Colonic mucosa (tissue), 4 donors: ENCODE measurements at regions not wholly inside any gene's neighbourhood (a gene's known extent, or its start where the extent isn't known, plus 50 kb on each side); places are given as distances from the start of the nearest gene placed in this dataset.
A peak's percentile ranks its signal among the peaks of the same experiment; 100 is the strongest.

ENCODE experiments used
- DNase-seq: peaks from one replicate; pipeline ENCODE4 v3.0.0-alpha.2; 2020
- H3K27ac ChIP-seq: fragments of 200-600 bp; one replicate; pipeline ENCODE4 v1.8.0; 2021
- H3K27me3 ChIP-seq: fragments of 200-600 bp; one replicate; pipeline ENCODE4 v1.8.0; 2021
- H3K36me3 ChIP-seq: fragments of 200-600 bp; one replicate; pipeline ENCODE4 v1.8.0; 2021
- H3K4me1 ChIP-seq: fragments of 200-600 bp; one replicate; pipeline ENCODE4 v1.8.0; 2021; ENCODE audit warnings: mild to moderate bottlenecking
- H3K4me3 ChIP-seq: fragments of 200-600 bp; one replicate; pipeline ENCODE4 v1.8.0; 2021
- H3K9ac ChIP-seq, 2 donors: one replicate each; pipeline ENCODE4 v1.7.0; 2013; ENCODE audit warnings: control low read depth in 2 of 2, low read depth in 2 of 2, low read length in 2 of 2
- H3K9me3 ChIP-seq: fragments of 200-600 bp; one replicate; pipeline ENCODE4 v1.8.0; 2021
- intact Hi-C: fragments of 100-400 bp; cut with DNase I; formaldehyde crosslinking; loops from one replicate; pipeline ENCODE4 v1.14.1; 2022
- TF ChIP-seq, protein P1 (sequence below): fragments of 200-600 bp; IDR thresholded peaks from one replicate; pipeline ENCODE4 v1.8.0; 2022; ENCODE audit warnings: antibody characterized with exemption, mild to moderate bottlenecking
- donor health status: healthy.
- donor health status: DM: no; HTN: no; CAD: no.
- donor health status: DM: no; HTN: no; CAD: no.

- no peak overlapping the region for H3K4me3 ChIP-seq
- H3K27ac ChIP-seq, result no peak overlapping the region
- no peaks in the 10 kb centered on the region for H3K36me3 ChIP-seq
- no peak overlapping the region for H3K9ac ChIP-seq
- no peaks in the 10 kb centered on the region for H3K4me1 ChIP-seq
- no peaks in the 10 kb centered on the region for H3K27me3 ChIP-seq
- TF ChIP-seq, protein P1, sequence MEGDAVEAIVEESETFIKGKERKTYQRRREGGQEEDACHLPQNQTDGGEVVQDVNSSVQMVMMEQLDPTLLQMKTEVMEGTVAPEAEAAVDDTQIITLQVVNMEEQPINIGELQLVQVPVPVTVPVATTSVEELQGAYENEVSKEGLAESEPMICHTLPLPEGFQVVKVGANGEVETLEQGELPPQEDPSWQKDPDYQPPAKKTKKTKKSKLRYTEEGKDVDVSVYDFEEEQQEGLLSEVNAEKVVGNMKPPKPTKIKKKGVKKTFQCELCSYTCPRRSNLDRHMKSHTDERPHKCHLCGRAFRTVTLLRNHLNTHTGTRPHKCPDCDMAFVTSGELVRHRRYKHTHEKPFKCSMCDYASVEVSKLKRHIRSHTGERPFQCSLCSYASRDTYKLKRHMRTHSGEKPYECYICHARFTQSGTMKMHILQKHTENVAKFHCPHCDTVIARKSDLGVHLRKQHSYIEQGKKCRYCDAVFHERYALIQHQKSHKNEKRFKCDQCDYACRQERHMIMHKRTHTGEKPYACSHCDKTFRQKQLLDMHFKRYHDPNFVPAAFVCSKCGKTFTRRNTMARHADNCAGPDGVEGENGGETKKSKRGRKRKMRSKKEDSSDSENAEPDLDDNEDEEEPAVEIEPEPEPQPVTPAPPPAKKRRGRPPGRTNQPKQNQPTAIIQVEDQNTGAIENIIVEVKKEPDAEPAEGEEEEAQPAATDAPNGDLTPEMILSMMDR, result peak; percentile 41
- no peaks in the 10 kb centered on the region for H3K9me3 ChIP-seq
- intact Hi-C loops, result loop anchor here (10.0 kb wide), 1 partner anchor 159 kb away; no protein-coding TSS in a partner anchor
- no peak for DNase-seq
Measured at GRCh38 chr13:99033814-99034213, 56.0 kb upstream of the DOCK9 start.

GRCh38 chr13:99034333-99035085, 56.6 kb upstream of the DOCK9 start:
- intact Hi-C loops, result loop anchor here (10.0 kb wide), 1 partner anchor 160 kb away; no protein-coding TSS in a partner anchor
- DNase-seq, result no peak

GRCh38 chr13:99035715-99036114, 57.9 kb upstream of the DOCK9 start:
- Histone ChIP-seq H3K4me1 (no peaks in the 10 kb centered on the region), H3K36me3 (no peaks in the 10 kb centered on the region), H3K9me3 (no peaks in the 10 kb centered on the region), H3K27ac (no peak overlapping the region), H3K4me3 (no peak overlapping the region), H3K27me3 (no peaks in the 10 kb centered on the region), H3K9ac (no peak overlapping the region)
- intact Hi-C loops, result loop anchor here (10.0 kb wide), 1 partner anchor 161 kb away; no protein-coding TSS in a partner anchor
- no peak for DNase-seq
- TF ChIP-seq, protein P1, result no peak

More at GRCh38 chr13:99034333-99035085, 56.6 kb upstream of the DOCK9 start:
- no peak overlapping the region for H3K4me3 ChIP-seq
- no peak overlapping the region for H3K9ac ChIP-seq
- TF ChIP-seq, protein P1, result no peak
- no peaks in the 10 kb centered on the region for H3K4me1 ChIP-seq
- H3K9me3 ChIP-seq, result no peaks in the 10 kb centered on the region
- H3K27ac ChIP-seq, result no peak overlapping the region
- no peaks in the 10 kb centered on the region for H3K27me3 ChIP-seq
- no peaks in the 10 kb centered on the region for H3K36me3 ChIP-seq

GRCh38 chr13:99037756-99038155, 59.9 kb upstream of the DOCK9 start:
- Histone ChIP-seq H3K27me3 (no peaks in the 10 kb centered on the region), H3K36me3 (no peaks in the 10 kb centered on the region), H3K9me3 (no peaks in the 10 kb centered on the region), H3K9ac (no peak overlapping the region), H3K4me3 (no peak overlapping the region), H3K27ac (no peak overlapping the region), H3K4me1 (no peaks in the 10 kb centered on the region)
- no peak for DNase-seq
- TF ChIP-seq, protein P1, result no peak
- intact Hi-C loops, result loop anchor here (10.0 kb wide), 1 partner anchor 163 kb away; no protein-coding TSS in a partner anchor

DNA sequence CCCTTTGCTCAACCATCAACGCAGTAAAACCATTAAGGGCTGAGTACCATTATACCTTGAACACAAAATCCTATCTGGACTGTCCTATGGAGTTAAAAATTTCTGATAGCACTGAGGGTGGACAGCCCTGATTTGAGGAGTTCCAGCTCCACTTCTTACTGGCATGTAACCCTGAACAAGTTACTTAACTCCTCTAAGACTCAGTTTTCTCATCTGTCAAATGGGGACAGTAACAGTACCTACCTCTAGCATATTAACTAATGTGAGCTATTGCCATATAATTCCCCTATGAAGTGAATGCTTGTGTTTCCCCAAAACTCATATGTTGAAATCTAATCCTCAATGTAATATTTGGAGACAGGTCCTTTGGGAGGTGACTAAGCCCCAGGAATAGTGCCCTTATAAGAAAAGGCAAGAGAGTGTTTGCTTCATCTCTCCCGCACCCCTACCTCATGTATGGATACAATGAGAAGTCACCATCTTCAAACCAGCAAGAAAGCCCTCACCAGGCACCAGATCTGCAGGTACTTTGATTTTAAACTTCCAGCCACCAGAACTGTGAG, 61.9 kb upstream of the DOCK9 start:
- H3K9ac ChIP-seq, result no peak overlapping the region

More for the DNA sequence above, 61.9 kb upstream of the DOCK9 start:
- no peak overlapping the region for H3K27ac ChIP-seq
- no peaks in the 10 kb centered on the region for H3K9me3 ChIP-seq
- H3K4me1 ChIP-seq, result no peaks in the 10 kb centered on the region
- H3K36me3 ChIP-seq, result no peaks in the 10 kb centered on the region
- DNase-seq, result no peak
- H3K4me3 ChIP-seq, result no peak overlapping the region
- TF ChIP-seq, protein P1, result no peak
- no peaks in the 10 kb centered on the region for H3K27me3 ChIP-seq
- intact Hi-C loops, result loop anchor here (10.0 kb wide), 1 partner anchor 165 kb away; no protein-coding TSS in a partner anchor
